Testis (tissue), 2 donors: ENCODE measurements at regions not wholly inside any gene's neighbourhood (a gene's known extent, or its start where the extent isn't known, plus 50 kb on each side); places are given as distances from the start of the nearest gene placed in this dataset.

Experiments used
- CTCF ChIP-seq, 3 experiments: fragments of 450-650 bp in 2 of 3; fragments of 200-600 bp in 1 of 3; sonication (generic) in 1 of 3; IDR thresholded peaks; one replicate each; pipeline ENCODE4 v1.5.1; 2016 to 2019; ENCODE audit warnings: antibody characterized with exemption in 3 of 3, mild to moderate bottlenecking in 2 of 3, moderate library complexity in 1 of 3
- POLR2A ChIP-seq: fragments of 450-650 bp; IDR thresholded peaks from one replicate; pipeline ENCODE4 v1.6.1; 2017; ENCODE audit warnings: antibody characterized with exemption, mild to moderate bottlenecking, moderate library complexity

GRCh38 chr9:129459547-129460322, 161.2 kb downstream of the C9orf50 start:
- TF ChIP-seq CTCF (IDR thresholded peaks at IDR 0.05) (no peak), POLR2A (no peak)
